GM18498 (cell line): ENCODE measurements at regions not wholly inside any gene's neighbourhood (a gene's known extent, or its start where the extent isn't known, plus 50 kb on each side); places are given as distances from the start of the nearest gene placed in this dataset.

Experiments
- ATAC-seq: cut with Tn5 transposase; IDR thresholded peaks from one replicate; pipeline ENCODE4 v1.9.1; 2021; ENCODE audit warnings: mild to moderate bottlenecking, moderate library complexity; ENCODE audit not compliant: unreplicated experiment

- no peak for ATAC-seq
Measured at GRCh38 chr7:155962191-155962967, 150.1 kb upstream of the SHH start.

GRCh38 chr7:155961241-155962190 is 149.3 kb upstream of the SHH start:
- no peak for ATAC-seq

GRCh38 chr7:155959894-155960293 is 147.6 kb upstream of the SHH start:
- no peak for ATAC-seq

GRCh38 chr7:155956977-155957376 is 144.7 kb upstream of the SHH start:
- ATAC-seq, result no peak

GRCh38 chr7:155955367-155955635 is 143.0 kb upstream of the SHH start:
- ATAC-seq, result no peak

GRCh38 chr7:155954550-155955366 is 142.5 kb upstream of the SHH start:
- ATAC-seq, result no peak

- no peak for ATAC-seq
Measured at GRCh38 chr7:155953781-155954549, 141.7 kb upstream of the SHH start.

GRCh38 chr7:155953501-155953778 is 141.2 kb upstream of the SHH start:
- no peak for ATAC-seq

GRCh38 chr7:155951554-155952158 is 139.4 kb upstream of the SHH start:
- ATAC-seq, result no peak

GRCh38 chr7:155950898-155951553 is 138.8 kb upstream of the SHH start:
- no peak for ATAC-seq

- ATAC-seq, result no peak
Measured at GRCh38 chr7:155948845-155949244, 136.6 kb upstream of the SHH start.

- ATAC-seq, result no peak
Measured at GRCh38 chr7:155948423-155948822, 136.2 kb upstream of the SHH start.

- ATAC-seq, result no peak
Measured at GRCh38 chr7:155947051-155947450, 134.8 kb upstream of the SHH start.

GRCh38 chr7:155945670-155946325 is 133.5 kb upstream of the SHH start:
- no peak for ATAC-seq

GRCh38 chr7:155944901-155945300 is 132.6 kb upstream of the SHH start:
- ATAC-seq, result no peak

GRCh38 chr7:155943251-155943899 is 131.1 kb upstream of the SHH start:
- no peak for ATAC-seq

- no peak for ATAC-seq
Measured at GRCh38 chr7:155942226-155942950, 130.1 kb upstream of the SHH start.

GRCh38 chr7:155941688-155942087 is 129.4 kb upstream of the SHH start:
- no peak for ATAC-seq
